Heart right ventricle (tissue), 16 donors: ENCODE measurements at regions not wholly inside any gene's neighbourhood (a gene's known extent, or its start where the extent isn't known, plus 50 kb on each side); places are given as distances from the start of the nearest gene placed in this dataset.

Source experiments
- ATAC-seq, 8 donors: fragments of 200-7000 bp; cut with Tn5 transposase; one replicate each; pipeline ENCODE4 v1.9.1; 2020; ENCODE audit warnings: mild to moderate bottlenecking in 8 of 8, moderate library complexity in 8 of 8, moderate number of reproducible peaks in 1 of 8
- DNase-seq, 2 donors: peaks; one replicate each; pipeline ENCODE4 v3.0.0-alpha.2; 2020
- H3K27ac ChIP-seq, 10 donors: fragments of 200-600 bp; sonication (generic) in 2 of 10; one replicate each; pipeline versions ENCODE4 v1.5.0 to v1.8.0; 2020 to 2022; ENCODE audit warnings: mild to moderate bottlenecking in 3 of 10
- H3K27me3 ChIP-seq, 7 donors: fragments of 200-600 bp; one replicate each; pipeline ENCODE4 v1.8.0; 2021 to 2022; ENCODE audit warnings: mild to moderate bottlenecking in 2 of 7
- H3K36me3 ChIP-seq, 9 donors: fragments of 200-600 bp; sonication (generic) in 1 of 9; one replicate each; pipeline versions ENCODE4 v1.5.0 to v1.8.0; 2020 to 2022; ENCODE audit warnings: mild to moderate bottlenecking in 2 of 9
- H3K4me1 ChIP-seq, 9 donors: fragments of 200-600 bp; sonication (generic) in 1 of 9; one replicate each; pipeline versions ENCODE4 v1.5.0 to v1.8.0; 2020 to 2022; ENCODE audit warnings: mild to moderate bottlenecking in 4 of 9
- H3K4me3 ChIP-seq, 10 donors: fragments of 200-600 bp; sonication (generic) in 2 of 10; one replicate each; pipeline versions ENCODE4 v1.5.0 to v1.8.0; 2020 to 2022; ENCODE audit warnings: mild to moderate bottlenecking in 7 of 10, moderate library complexity in 2 of 10
- H3K9me3 ChIP-seq, 11 donors: fragments of 200-600 bp in 10 of 11; sonication (generic) in 2 of 11; one replicate each; pipeline versions ENCODE4 v1.5.0 to v1.8.0; 2013 to 2022; ENCODE audit warnings: mild to moderate bottlenecking in 2 of 11, control low read depth in 1 of 11, moderate library complexity in 1 of 11
- CTCF ChIP-seq, 9 donors: fragments of 200-600 bp; sonication (generic) in 2 of 9; IDR thresholded peaks; one replicate each; pipeline versions ENCODE4 v1.5.0 to v1.8.0; 2021 to 2022; ENCODE audit warnings: antibody characterized with exemption in 9 of 9, mild to moderate bottlenecking in 5 of 9, moderate library complexity in 1 of 9
- WGBS, 2 donors: extraction: QIAGEN DNeasy Blood & Tissue Kit; methylation state at CpG; one replicate each; pipeline ENCODE4 v1.1.7; 2013; ENCODE audit warnings: inconsistent platforms in 1 of 2; 5-methylcytosine and 5-hydroxymethylcytosine counted together
- intact Hi-C, 10 donors: fragments of 100-400 bp; cut with DNase I; formaldehyde crosslinking; loops; one replicate each; pipeline versions ENCODE4 v1.11.1 to v1.14.2; 2022
- donor health status: Arrhythmogenic right ventricular cardiomyopathy.
- donor health status: ischemic (EF 13 %, LVEDD 7.1; RV severe dilation, severe dysfunction).
- donor health status: healthy with polysubstance abuse.
- donor health status: DM: no; HTN: yes; CAD: no.
- donor health status: DM: no; HTN: no; CAD: no.
- donor health status: ischemic (EF 25% LVEDD 6.9; RV normal size, moderate dysfunction).
- donor health status: ischemic (EF 25% LVEDD 5.7; RV mildly dilated, moderate dysfunction).
- donor health status: healthy.
- donor health status: DM: yes; HTN: yes; CAD: no.
- donor health status: Ischemic cardiomyopathy.
- donor health status: ischemic (EF 35%, LVEDD 5.7; RV mildly dilated, moderate dysfunction).
- donor health status: nonischemic (EF 11% LVEDD 7.7; RV severe dilation, severe dysfunction).
- donor health status: DM: yes; HTN: yes; CAD: no.
- donor health status: PGD.
- donor health status: ischemic (EF 29% LVEDD 5.4; RV normal size, mild dysfunction).
- donor health status: nonischemic (EF 23%, LVEDD 6.1; RV moderate dilation, normal function).

DNA sequence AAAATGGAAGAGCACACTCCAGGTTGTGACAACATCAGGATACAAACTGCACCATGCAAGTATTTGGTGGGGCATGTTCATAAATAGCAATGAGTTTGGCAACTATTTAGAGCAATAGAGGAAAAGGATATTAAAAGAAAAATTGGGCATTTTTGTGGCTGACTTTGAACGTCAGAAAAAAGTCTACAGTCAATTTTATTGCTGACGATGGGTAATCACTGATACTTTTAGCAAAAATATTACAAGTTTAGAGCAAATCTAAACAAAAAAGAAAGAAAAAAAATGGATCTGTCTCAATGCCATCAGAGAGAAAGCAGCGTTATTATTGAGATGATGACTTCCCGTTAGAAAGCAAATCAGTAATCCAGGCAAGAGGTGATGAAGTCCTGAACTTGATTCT, 65.2 kb downstream of the CGGBP1 start:
- TF ChIP-seq CTCF (IDR thresholded peaks at IDR 0.05), result no peak
- 89 to 91% methylated on average over 4 of the region's 4 CpGs for WGBS, 2 donors
- Histone ChIP-seq H3K9me3 (no peaks in the 10 kb centered on the region), H3K27ac (no peak overlapping the region), H3K4me3 (no peak overlapping the region), H3K36me3 (no peaks in the 10 kb centered on the region), H3K4me1 (peaks cover 0 to 24% (median 0%) of the 10 kb centered on the region in 9 donors), H3K27me3 (peaks cover 0 to 3% (median 0%) of the 10 kb centered on the region in 7 donors)
- intact Hi-C loops, result loop anchor here in 2 of 10 donors (10.0 kb wide), 2 partner anchors 219 to 639 kb away; no protein-coding TSS in a partner anchor
- no peak for DNase-seq
- no peak for ATAC-seq

- no peak for TF ChIP-seq CTCF (IDR thresholded peaks at IDR 0.05)
- WGBS, 2 donors, result 45 to 53% methylated on average over 2 of the region's 2 CpGs
- intact Hi-C loops, result no loop called here
Observed at GRCh38 chr3:87987952-87988351, 70.9 kb downstream of the CGGBP1 start.

DNA sequence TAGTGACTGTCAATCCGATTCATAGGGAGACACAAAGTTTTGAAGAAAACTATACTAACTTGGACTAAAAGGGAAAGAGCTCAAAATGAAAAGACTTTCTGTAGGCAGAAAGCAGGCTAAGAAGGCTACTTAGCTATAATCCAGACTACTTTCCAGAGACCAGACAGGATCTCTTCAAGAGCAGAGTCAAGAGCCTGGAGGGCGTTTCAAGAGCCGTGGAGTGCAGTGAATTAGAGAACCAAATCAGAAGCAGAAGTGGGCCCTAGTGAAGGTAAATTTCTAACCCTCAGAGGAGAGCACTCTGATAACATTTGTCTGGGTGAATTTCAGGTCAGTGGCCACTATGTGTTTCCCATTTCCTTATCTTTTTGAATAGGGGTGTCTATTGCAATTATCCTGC, 76.4 kb downstream of the CGGBP1 start:
- DNase-seq, result no peak
- 66 to 71% methylated on average over 3 of the region's 3 CpGs for WGBS, 2 donors

More at GRCh38 chr3:87987952-87988351, 70.9 kb downstream of the CGGBP1 start:
- no peaks in the 10 kb centered on the region for H3K9me3 ChIP-seq
- no peaks in the 10 kb centered on the region for H3K27me3 ChIP-seq
- H3K27ac ChIP-seq, result no peak overlapping the region
- DNase-seq, result no peak
- no peaks in the 10 kb centered on the region for H3K36me3 ChIP-seq
- no peaks in the 10 kb centered on the region for H3K4me1 ChIP-seq
- no peak overlapping the region for H3K4me3 ChIP-seq
- no peak for ATAC-seq

GRCh38 chr3:87979527-87979926, 79.3 kb downstream of the CGGBP1 start:
- Histone ChIP-seq H3K36me3 (no peaks in the 10 kb centered on the region), H3K4me3 (no peak overlapping the region), H3K27ac (no peak overlapping the region), H3K27me3 (peaks cover 0 to 5% (median 0%) of the 10 kb centered on the region in 7 donors), H3K9me3 (peaks cover 0 to 14% (median 5%) of the 10 kb centered on the region in 11 donors), H3K4me1 (no peaks in the 10 kb centered on the region)
- intact Hi-C loops, result loop anchor here in 1 of 10 donors (10.0 kb wide), 1 partner anchor 65 kb away; no protein-coding TSS in a partner anchor
- DNase-seq, result no peak
- TF ChIP-seq CTCF (IDR thresholded peaks at IDR 0.05), result no peak
- WGBS, 2 donors, result 92 to 100% methylated on average over 4 of the region's 4 CpGs
- ATAC-seq, result no peak

More for the DNA sequence above, 76.4 kb downstream of the CGGBP1 start:
- Histone ChIP-seq H3K4me1 (no peaks in the 10 kb centered on the region), H3K27ac (no peak overlapping the region), H3K4me3 (no peak overlapping the region), H3K9me3 (peaks cover 0 to 14% (median 5%) of the 10 kb centered on the region in 11 donors), H3K36me3 (no peaks in the 10 kb centered on the region), H3K27me3 (no peaks in the 10 kb centered on the region)
- intact Hi-C loops, result no loop called here
- ATAC-seq, result no peak
- TF ChIP-seq CTCF (IDR thresholded peaks at IDR 0.05), result no peak
